SU-DHL-6 (cell line): ENCODE measurements at regions not wholly inside any gene's neighbourhood (a gene's known extent, or its start where the extent isn't known, plus 50 kb on each side); places are given as distances from the start of the nearest gene placed in this dataset.

Source experiments
- H2AFZ ChIP-seq: fragments of 200-600 bp; sonication (generic); 2 replicates; pipeline ENCODE4 v1.6.1; 2014; ENCODE audit warnings: low read depth, mild to moderate bottlenecking, moderate library complexity, mixed read lengths, antibody characterized with exemption, low read length; ENCODE audit not compliant: severe bottlenecking
- H3F3A ChIP-seq: fragments of 200-600 bp; shearing (Covaris generic); 2 replicates; pipeline ENCODE4 v1.6.0; 2016; ENCODE audit warnings: antibody characterized with exemption, mild to moderate bottlenecking; ENCODE audit not compliant: insufficient read depth
- H3K27ac ChIP-seq: fragments of 200-600 bp; sonication (generic); 2 replicates; pipeline ENCODE4 v1.5.1; 2016; ENCODE audit warnings: low read depth, mild to moderate bottlenecking, low read length, moderate library complexity, mixed read lengths
- H3K27me3 ChIP-seq: fragments of 200-600 bp; sonication (generic), shearing (Covaris generic); 2 replicates; pipeline ENCODE4 v1.6.0; 2014; ENCODE audit warnings: mild to moderate bottlenecking, low read length
- H3K36me3 ChIP-seq: fragments of 200-600 bp; sonication (generic); 2 replicates; pipeline ENCODE4 v1.6.1; 2014; ENCODE audit warnings: mild to moderate bottlenecking, low read length, mixed read lengths
- H3K4me2 ChIP-seq: fragments of 300-600, 200-600 bp; shearing (Covaris generic), sonication (generic); 2 replicates; pipeline ENCODE4 v1.6.0; 2014; ENCODE audit warnings: low read length, low read depth, mild to moderate bottlenecking; ENCODE audit not compliant: poor library complexity, severe bottlenecking
- H3K4me3 ChIP-seq: fragments of 200-600 bp; sonication (generic); 2 replicates; pipeline ENCODE4 v1.5.1; 2014; ENCODE audit warnings: antibody characterized with exemption, low read length, mild to moderate bottlenecking, mixed read lengths; ENCODE audit not compliant: insufficient read depth, poor library complexity, severe bottlenecking
- H3K79me2 ChIP-seq: fragments of 200-600 bp; sonication (generic); 2 replicates; pipeline ENCODE4 v1.6.1; 2014; ENCODE audit warnings: mild to moderate bottlenecking, low read length, moderate library complexity; ENCODE audit not compliant: insufficient read depth
- H3K9ac ChIP-seq: fragments of 200-600 bp; sonication (generic); 2 replicates; pipeline ENCODE4 v1.7.0; 2014; ENCODE audit warnings: mild to moderate bottlenecking, low read length
- H3K9me2 ChIP-seq: fragments of 200-600 bp; sonication (generic); replicated peaks from 2 replicates; pipeline ENCODE4 v1.6.1; 2014; ENCODE audit warnings: low read length; ENCODE audit not compliant: insufficient read depth
- H3K9me3 ChIP-seq: fragments of 200-600 bp; sonication (generic); 2 replicates; pipeline ENCODE4 v1.6.1; 2014; ENCODE audit warnings: low read length, mixed read lengths; ENCODE audit not compliant: insufficient read depth
- H4K20me1 ChIP-seq: fragments of 200-600 bp; sonication (generic); 2 replicates; pipeline ENCODE4 v1.6.1; 2014; ENCODE audit warnings: low read depth, mild to moderate bottlenecking, antibody characterized with exemption, low read length, moderate library complexity, mixed read lengths
- EZH2phosphoT487 ChIP-seq: fragments of 200-600 bp; sonication (generic), shearing (Covaris generic); conservative IDR thresholded peaks from 2 replicates; pipeline ENCODE4 v1.6.1; 2018; ENCODE audit warnings: mild to moderate bottlenecking, antibody characterized with exemption, low read length, moderate library complexity, mixed read lengths
- TF ChIP-seq, protein P1 (sequence below): fragments of 200-600 bp; sonication (generic); IDR thresholded peaks from one replicate; pipeline ENCODE4 v1.5.1; 2017; ENCODE audit warnings: antibody characterized with exemption, mild to moderate bottlenecking, low read length, moderate library complexity; ENCODE audit not compliant: insufficient read depth, poor library complexity, severe bottlenecking

GRCh38 chrX:22758807-22759481 lies 240.8 kb upstream of the DDX53 start:
- no peaks in the 10 kb centered on the region for H3F3A ChIP-seq
- H3K9me3 ChIP-seq = no peaks in the 10 kb centered on the region
- H2AFZ ChIP-seq = no peak overlapping the region
- TF ChIP-seq, protein P1, sequence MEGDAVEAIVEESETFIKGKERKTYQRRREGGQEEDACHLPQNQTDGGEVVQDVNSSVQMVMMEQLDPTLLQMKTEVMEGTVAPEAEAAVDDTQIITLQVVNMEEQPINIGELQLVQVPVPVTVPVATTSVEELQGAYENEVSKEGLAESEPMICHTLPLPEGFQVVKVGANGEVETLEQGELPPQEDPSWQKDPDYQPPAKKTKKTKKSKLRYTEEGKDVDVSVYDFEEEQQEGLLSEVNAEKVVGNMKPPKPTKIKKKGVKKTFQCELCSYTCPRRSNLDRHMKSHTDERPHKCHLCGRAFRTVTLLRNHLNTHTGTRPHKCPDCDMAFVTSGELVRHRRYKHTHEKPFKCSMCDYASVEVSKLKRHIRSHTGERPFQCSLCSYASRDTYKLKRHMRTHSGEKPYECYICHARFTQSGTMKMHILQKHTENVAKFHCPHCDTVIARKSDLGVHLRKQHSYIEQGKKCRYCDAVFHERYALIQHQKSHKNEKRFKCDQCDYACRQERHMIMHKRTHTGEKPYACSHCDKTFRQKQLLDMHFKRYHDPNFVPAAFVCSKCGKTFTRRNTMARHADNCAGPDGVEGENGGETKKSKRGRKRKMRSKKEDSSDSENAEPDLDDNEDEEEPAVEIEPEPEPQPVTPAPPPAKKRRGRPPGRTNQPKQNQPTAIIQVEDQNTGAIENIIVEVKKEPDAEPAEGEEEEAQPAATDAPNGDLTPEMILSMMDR = no peak
- TF ChIP-seq EZH2phosphoT487 = no peak
- no peaks in the 10 kb centered on the region for H4K20me1 ChIP-seq
- H3K9me2 ChIP-seq = no peaks in the 10 kb centered on the region
- no peak overlapping the region for H3K9ac ChIP-seq
- no peaks in the 10 kb centered on the region for H3K79me2 ChIP-seq
- H3K27me3 ChIP-seq = no peaks in the 10 kb centered on the region
- H3K4me3 ChIP-seq = no peak overlapping the region
- no peak overlapping the region for H3K4me2 ChIP-seq
- no peak overlapping the region for H3K27ac ChIP-seq
- no peaks in the 10 kb centered on the region for H3K36me3 ChIP-seq

DNA sequence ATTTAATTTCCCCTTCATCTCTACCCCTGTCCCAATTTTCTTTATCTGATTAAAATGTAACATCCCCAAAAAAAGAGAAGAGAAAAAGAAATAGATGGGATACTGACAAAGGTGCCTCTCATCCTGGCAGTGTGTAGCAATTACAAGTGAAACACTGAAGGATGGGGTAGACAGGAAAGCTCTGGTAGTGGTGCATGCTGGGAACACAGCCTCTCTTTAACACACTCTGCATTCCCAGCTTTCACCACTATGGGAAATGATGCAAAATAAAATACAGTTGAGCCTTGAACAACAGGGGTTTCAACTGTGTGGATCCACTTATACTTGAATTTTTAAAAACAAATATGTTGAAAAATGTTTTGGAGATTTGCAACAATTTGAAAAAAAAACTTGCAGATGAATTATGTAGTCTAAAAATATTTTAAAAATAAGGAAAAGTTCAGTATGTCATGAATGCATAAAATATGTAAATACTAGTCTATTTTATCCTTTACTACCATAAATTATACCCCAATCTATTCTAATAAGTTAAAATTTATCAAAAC lies 239.2 kb upstream of the DDX53 start:
- Histone ChIP-seq H3K9me3 (no peaks in the 10 kb centered on the region), H3K27me3 (no peaks in the 10 kb centered on the region), H3K79me2 (no peaks in the 10 kb centered on the region), H3K4me3 (no peak overlapping the region), H3K9ac (no peak overlapping the region), H3F3A (no peaks in the 10 kb centered on the region), H3K27ac (no peak overlapping the region), H2AFZ (no peak overlapping the region), H3K4me2 (no peak overlapping the region), H4K20me1 (no peaks in the 10 kb centered on the region), H3K9me2 (no peaks in the 10 kb centered on the region), H3K36me3 (no peaks in the 10 kb centered on the region)
- no peak for TF ChIP-seq EZH2phosphoT487
- TF ChIP-seq, protein P1 = no peak

GRCh38 chrX:22788221-22788620 lies 211.5 kb upstream of the DDX53 start:
- Histone ChIP-seq H3F3A (no peaks in the 10 kb centered on the region), H4K20me1 (no peaks in the 10 kb centered on the region), H3K9ac (no peak overlapping the region), H3K9me2 (no peaks in the 10 kb centered on the region), H3K79me2 (no peaks in the 10 kb centered on the region), H3K36me3 (no peaks in the 10 kb centered on the region), H3K27me3 (no peaks in the 10 kb centered on the region), H3K9me3 (no peaks in the 10 kb centered on the region), H3K4me3 (no peak overlapping the region), H2AFZ (no peak overlapping the region), H3K27ac (no peak overlapping the region), H3K4me2 (no peak overlapping the region)
- no peak for TF ChIP-seq EZH2phosphoT487
- TF ChIP-seq, protein P1 = no peak
